ENCODE measurements at regions not wholly inside any gene's neighbourhood (a gene's known extent, or its start where the extent isn't known, plus 50 kb on each side); places are given as distances from the start of the nearest gene placed in this dataset.
A peak's percentile ranks its signal among the peaks of the same experiment; 100 is the strongest.

- no peak overlapping the region for H3K27ac ChIP-seq
- peaks cover 52 to 54% (median 53%) of the 10 kb centered on the region in 4 donors for H3K4me1 ChIP-seq
- H3K36me3 ChIP-seq = no peaks in the 10 kb centered on the region
- peak overlapping the region; percentile 24 to 46 (median 28) for H3K4me3 ChIP-seq
- intact Hi-C loops (cut with DNase I; ENCODE audit: low total_unique reads) = no loop called here
- 2 to 4% (median 2%) methylated on average over 41 to 58 of the region's 58 CpGs for WGBS, 5 donors
- peaks cover 0 to 19% (median 16%) of the 10 kb centered on the region in 4 donors for H3K9me3 ChIP-seq
- H3K27me3 ChIP-seq = peaks cover 44 to 98% (median 78%) of the 10 kb centered on the region in 3 donors
- peak in 1 of 2 donors; percentile 20 for DNase-seq
- TF ChIP-seq POLR2A (IDR thresholded peaks at IDR 0.05) (no peak), POLR2AphosphoS5 (IDR thresholded peaks at IDR 0.05) (no peak), EP300 (IDR thresholded peaks at IDR 0.05) (no peak), CTCF (IDR thresholded peaks at IDR 0.05) (no peak)
These were observed 245.9 kb upstream of the TOPAZ1 start for GRCh38 chr3:43995547-43996378.

- WGBS, 5 donors = 1 to 4% (median 2%) methylated on average over 24 to 71 of the region's 71 CpGs
- Histone ChIP-seq H3K9me3 (peaks cover 0 to 13% (median 7%) of the 10 kb centered on the region in 4 donors), H3K36me3 (no peaks in the 10 kb centered on the region), H3K4me3 (peak overlapping the region; percentile 4 to 46 (median 18)), H3K27me3 (peaks cover 44 to 100% (median 83%) of the 10 kb centered on the region in 3 donors), H3K4me1 (peaks cover 52 to 54% (median 53%) of the 10 kb centered on the region in 4 donors), H3K27ac (no peak overlapping the region)
- peak in 1 of 2 donors; percentile 63 for DNase-seq
- TF ChIP-seq CTCF (IDR thresholded peaks at IDR 0.05) (no peak), POLR2A (IDR thresholded peaks at IDR 0.05) (no peak), POLR2AphosphoS5 (IDR thresholded peaks at IDR 0.05) (no peak), EP300 (IDR thresholded peaks at IDR 0.05) (no peak)
- intact Hi-C loops (cut with DNase I; ENCODE audit: low total_unique reads) = no loop called here
These were observed 245.0 kb upstream of the TOPAZ1 start for GRCh38 chr3:43996379-43997301.

GRCh38 chr3:43997316-43997715 lies 244.4 kb upstream of the TOPAZ1 start:
- intact Hi-C loops (cut with DNase I; ENCODE audit: low total_unique reads) = no loop called here
- 3 to 6% (median 4%) methylated on average over 12 of the region's 12 CpGs for WGBS, 5 donors
- Histone ChIP-seq H3K9me3 (peaks cover 0 to 13% (median 6%) of the 10 kb centered on the region in 4 donors), H3K4me3 (peak overlapping the region in 3 of 4 donors; percentile 9 to 59 (median 27)), H3K36me3 (no peaks in the 10 kb centered on the region), H3K4me1 (peaks cover 52 to 54% (median 53%) of the 10 kb centered on the region in 4 donors), H3K27me3 (peaks cover 44 to 100% (median 88%) of the 10 kb centered on the region in 3 donors), H3K27ac (no peak overlapping the region)
- no peak for DNase-seq
- TF ChIP-seq EP300 (IDR thresholded peaks at IDR 0.05) (no peak), POLR2A (IDR thresholded peaks at IDR 0.05) (no peak), CTCF (IDR thresholded peaks at IDR 0.05) (no peak), POLR2AphosphoS5 (IDR thresholded peaks at IDR 0.05) (no peak)

GRCh38 chr3:43997788-43998369 lies 243.8 kb upstream of the TOPAZ1 start:
- no peak overlapping the region for H3K27ac ChIP-seq
- H3K9me3 ChIP-seq = peaks cover 0 to 9% (median 3%) of the 10 kb centered on the region in 4 donors
- H3K36me3 ChIP-seq = no peaks in the 10 kb centered on the region
- WGBS, 5 donors = 3 to 6% (median 4%) methylated on average over 31 to 33 of the region's 33 CpGs
- peaks cover 52 to 54% (median 53%) of the 10 kb centered on the region in 4 donors for H3K4me1 ChIP-seq
- peaks cover 44 to 100% (median 89%) of the 10 kb centered on the region in 3 donors for H3K27me3 ChIP-seq
- intact Hi-C loops (cut with DNase I; ENCODE audit: low total_unique reads) = no loop called here
- TF ChIP-seq POLR2A (IDR thresholded peaks at IDR 0.05) = no peak
- TF ChIP-seq EP300 (IDR thresholded peaks at IDR 0.05) = no peak
- no peak for TF ChIP-seq POLR2AphosphoS5 (IDR thresholded peaks at IDR 0.05)
- TF ChIP-seq CTCF (IDR thresholded peaks at IDR 0.05) = no peak
- H3K4me3 ChIP-seq = peak overlapping the region in 3 of 4 donors; percentile 49 to 61 (median 59)
- DNase-seq = peak in 1 of 2 donors; percentile 18

Data from stomach (tissue), 8 donors.